ENCODE measurements at regions not wholly inside any gene's neighbourhood (a gene's known extent, or its start where the extent isn't known, plus 50 kb on each side); places are given as distances from the start of the nearest gene placed in this dataset.

- Mint-ChIP-seq H3K27me3 (peaks cover 5% of the 10 kb centered on the region), H3K27ac (no peak overlapping the region), H3K36me3 (ENCODE audit: insufficient read depth) (no peaks in the 10 kb centered on the region), H3K9me3 (ENCODE audit: low read depth) (no peaks in the 10 kb centered on the region), H3K4me3 (ENCODE audit: low read depth) (no peak overlapping the region), H3K4me1 (ENCODE audit: low read depth) (peaks cover 3% of the 10 kb centered on the region)
- TF ChIP-seq CTCF (IDR thresholded peaks at IDR 0.05; ENCODE audit: unreplicated experiment): no peak
- no peak for DNase-seq (ENCODE audit: low spot score, unreplicated experiment)
Measured at GRCh38 chr2:175436076-175436475, 254.6 kb upstream of the ATP5MC3 start.

GRCh38 chr2:175435012-175435411, 253.5 kb upstream of the ATP5MC3 start:
- Mint-ChIP-seq H3K36me3 (ENCODE audit: insufficient read depth) (no peaks in the 10 kb centered on the region), H3K4me1 (ENCODE audit: low read depth) (no peaks in the 10 kb centered on the region), H3K27me3 (no peaks in the 10 kb centered on the region), H3K4me3 (ENCODE audit: low read depth) (no peak overlapping the region), H3K27ac (no peak overlapping the region), H3K9me3 (ENCODE audit: low read depth) (peaks cover under 1% of the 10 kb centered on the region)
- TF ChIP-seq CTCF (IDR thresholded peaks at IDR 0.05; ENCODE audit: unreplicated experiment): no peak
- no peak for DNase-seq (ENCODE audit: low spot score, unreplicated experiment)

GRCh38 chr2:175432793-175433192, 251.3 kb upstream of the ATP5MC3 start:
- H3K4me3 Mint-ChIP-seq (ENCODE audit: low read depth): no peak overlapping the region
- no peaks in the 10 kb centered on the region for H3K4me1 Mint-ChIP-seq (ENCODE audit: low read depth)
- H3K36me3 Mint-ChIP-seq (ENCODE audit: insufficient read depth): no peaks in the 10 kb centered on the region
- H3K27me3 Mint-ChIP-seq: no peaks in the 10 kb centered on the region
- no peak for DNase-seq (ENCODE audit: low spot score, unreplicated experiment)
- H3K9me3 Mint-ChIP-seq (ENCODE audit: low read depth): peaks cover 10% of the 10 kb centered on the region
- H3K27ac Mint-ChIP-seq: no peak overlapping the region
- no peak for TF ChIP-seq CTCF (IDR thresholded peaks at IDR 0.05; ENCODE audit: unreplicated experiment)

- no peaks in the 10 kb centered on the region for H3K36me3 Mint-ChIP-seq (ENCODE audit: insufficient read depth)
- TF ChIP-seq CTCF (IDR thresholded peaks at IDR 0.05; ENCODE audit: unreplicated experiment): no peak
- peaks cover 10% of the 10 kb centered on the region for H3K9me3 Mint-ChIP-seq (ENCODE audit: low read depth)
- no peak overlapping the region for H3K4me3 Mint-ChIP-seq (ENCODE audit: low read depth)
- DNase-seq (ENCODE audit: low spot score, unreplicated experiment): no peak
- H3K27ac Mint-ChIP-seq: no peak overlapping the region
- no peaks in the 10 kb centered on the region for H3K27me3 Mint-ChIP-seq
- no peaks in the 10 kb centered on the region for H3K4me1 Mint-ChIP-seq (ENCODE audit: low read depth)
Measured at GRCh38 chr2:175432021-175432420, 250.5 kb upstream of the ATP5MC3 start.

GRCh38 chr2:175431101-175431946, 249.8 kb upstream of the ATP5MC3 start:
- Mint-ChIP-seq H3K4me1 (ENCODE audit: low read depth) (no peaks in the 10 kb centered on the region), H3K4me3 (ENCODE audit: low read depth) (no peak overlapping the region), H3K27me3 (no peaks in the 10 kb centered on the region), H3K36me3 (ENCODE audit: insufficient read depth) (no peaks in the 10 kb centered on the region), H3K9me3 (ENCODE audit: low read depth) (peaks cover 10% of the 10 kb centered on the region), H3K27ac (no peak overlapping the region)
- TF ChIP-seq CTCF (IDR thresholded peaks at IDR 0.05; ENCODE audit: unreplicated experiment): no peak
- no peak for DNase-seq (ENCODE audit: low spot score, unreplicated experiment)

Data from progenitor cell of endocrine pancreas (in vitro differentiated cells).